ENCODE measurements at regions not wholly inside any gene's neighbourhood (a gene's known extent, or its start where the extent isn't known, plus 50 kb on each side); places are given as distances from the start of the nearest gene placed in this dataset.

DNA sequence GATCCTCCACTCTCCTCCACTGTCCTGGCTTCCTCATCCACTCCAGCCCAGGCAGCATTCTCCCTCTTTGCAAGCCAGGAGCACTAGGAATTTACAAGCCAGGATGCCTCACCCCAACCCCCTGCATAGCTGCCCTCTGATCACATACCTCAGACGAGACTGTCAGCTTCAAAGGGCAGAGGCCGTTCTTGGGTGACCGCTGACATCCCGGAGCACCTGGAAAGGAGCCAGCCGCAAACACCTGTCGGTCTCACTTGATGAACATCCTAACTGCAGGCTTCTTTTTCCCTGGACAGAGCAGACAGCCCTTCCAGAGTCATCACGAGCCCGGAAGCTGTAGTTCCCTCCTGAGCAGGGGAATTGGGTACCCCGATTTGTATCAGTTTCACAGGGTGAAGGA lies 451.3 kb upstream of the B3GAT1 start:
- H3K4me3 ChIP-seq (ENCODE audit: low read depth in 2 of 2, low read length in 2 of 2): no peak overlapping the region
- ChIA-PET POLR2A (no interaction called here), CTCF (no interaction called here)
- no peaks in the 10 kb centered on the region for H3K9me3 ChIP-seq (ENCODE audit: control insufficient read depth, insufficient read depth, low read depth, low read length)
- no peak for TF ChIP-seq SIN3A (IDR thresholded peaks at IDR 0.05; ENCODE audit: borderline replicate concordance, insufficient read depth, low read depth, low read length)
- TF ChIP-seq, protein P1, sequence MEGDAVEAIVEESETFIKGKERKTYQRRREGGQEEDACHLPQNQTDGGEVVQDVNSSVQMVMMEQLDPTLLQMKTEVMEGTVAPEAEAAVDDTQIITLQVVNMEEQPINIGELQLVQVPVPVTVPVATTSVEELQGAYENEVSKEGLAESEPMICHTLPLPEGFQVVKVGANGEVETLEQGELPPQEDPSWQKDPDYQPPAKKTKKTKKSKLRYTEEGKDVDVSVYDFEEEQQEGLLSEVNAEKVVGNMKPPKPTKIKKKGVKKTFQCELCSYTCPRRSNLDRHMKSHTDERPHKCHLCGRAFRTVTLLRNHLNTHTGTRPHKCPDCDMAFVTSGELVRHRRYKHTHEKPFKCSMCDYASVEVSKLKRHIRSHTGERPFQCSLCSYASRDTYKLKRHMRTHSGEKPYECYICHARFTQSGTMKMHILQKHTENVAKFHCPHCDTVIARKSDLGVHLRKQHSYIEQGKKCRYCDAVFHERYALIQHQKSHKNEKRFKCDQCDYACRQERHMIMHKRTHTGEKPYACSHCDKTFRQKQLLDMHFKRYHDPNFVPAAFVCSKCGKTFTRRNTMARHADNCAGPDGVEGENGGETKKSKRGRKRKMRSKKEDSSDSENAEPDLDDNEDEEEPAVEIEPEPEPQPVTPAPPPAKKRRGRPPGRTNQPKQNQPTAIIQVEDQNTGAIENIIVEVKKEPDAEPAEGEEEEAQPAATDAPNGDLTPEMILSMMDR (IDR thresholded peaks at IDR 0.05): no peak
- TF ChIP-seq, protein P2, sequence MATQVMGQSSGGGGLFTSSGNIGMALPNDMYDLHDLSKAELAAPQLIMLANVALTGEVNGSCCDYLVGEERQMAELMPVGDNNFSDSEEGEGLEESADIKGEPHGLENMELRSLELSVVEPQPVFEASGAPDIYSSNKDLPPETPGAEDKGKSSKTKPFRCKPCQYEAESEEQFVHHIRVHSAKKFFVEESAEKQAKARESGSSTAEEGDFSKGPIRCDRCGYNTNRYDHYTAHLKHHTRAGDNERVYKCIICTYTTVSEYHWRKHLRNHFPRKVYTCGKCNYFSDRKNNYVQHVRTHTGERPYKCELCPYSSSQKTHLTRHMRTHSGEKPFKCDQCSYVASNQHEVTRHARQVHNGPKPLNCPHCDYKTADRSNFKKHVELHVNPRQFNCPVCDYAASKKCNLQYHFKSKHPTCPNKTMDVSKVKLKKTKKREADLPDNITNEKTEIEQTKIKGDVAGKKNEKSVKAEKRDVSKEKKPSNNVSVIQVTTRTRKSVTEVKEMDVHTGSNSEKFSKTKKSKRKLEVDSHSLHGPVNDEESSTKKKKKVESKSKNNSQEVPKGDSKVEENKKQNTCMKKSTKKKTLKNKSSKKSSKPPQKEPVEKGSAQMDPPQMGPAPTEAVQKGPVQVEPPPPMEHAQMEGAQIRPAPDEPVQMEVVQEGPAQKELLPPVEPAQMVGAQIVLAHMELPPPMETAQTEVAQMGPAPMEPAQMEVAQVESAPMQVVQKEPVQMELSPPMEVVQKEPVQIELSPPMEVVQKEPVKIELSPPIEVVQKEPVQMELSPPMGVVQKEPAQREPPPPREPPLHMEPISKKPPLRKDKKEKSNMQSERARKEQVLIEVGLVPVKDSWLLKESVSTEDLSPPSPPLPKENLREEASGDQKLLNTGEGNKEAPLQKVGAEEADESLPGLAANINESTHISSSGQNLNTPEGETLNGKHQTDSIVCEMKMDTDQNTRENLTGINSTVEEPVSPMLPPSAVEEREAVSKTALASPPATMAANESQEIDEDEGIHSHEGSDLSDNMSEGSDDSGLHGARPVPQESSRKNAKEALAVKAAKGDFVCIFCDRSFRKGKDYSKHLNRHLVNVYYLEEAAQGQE (IDR thresholded peaks at IDR 0.05; ENCODE audit: insufficient read depth in 1 of 2, low read depth in 2 of 2, low read length in 1 of 2): no peak
- no peak for TF ChIP-seq POLR2AphosphoS5 (IDR thresholded peaks at IDR 0.05; ENCODE audit: low read depth, low read length)
- TF ChIP-seq TCF7L2 (IDR thresholded peaks at IDR 0.05; ENCODE audit: low read depth, low read length): no peak
- H3K4me1 ChIP-seq (ENCODE audit: control insufficient read depth, insufficient read depth, low read length): no peaks in the 10 kb centered on the region
- ATAC-seq (no peak), DNase-seq (ENCODE audit: low read depth, low spot score) (no peak)
- intact Hi-C loops (cut with micrococcal nuclease; ENCODE audit: unreplicated experiment): no loop called here
- in situ Hi-C loops (cut with HindIII; ENCODE audit: low pct_unique_long_range_greater_than_20kb, low sequenced_read_pairs): no loop called here
- no peaks in the 10 kb centered on the region for H3K36me3 ChIP-seq (ENCODE audit: control insufficient read depth, insufficient read depth, low read length)
- H3K27me3 ChIP-seq (ENCODE audit: control insufficient read depth, insufficient read depth, low read length): no peaks in the 10 kb centered on the region
- no peak overlapping the region for H3K27ac ChIP-seq (ENCODE audit: low read length)
- no TSS peak for BruUV-seq (replicated peaks)

- ChIA-PET CTCF (no interaction called here), POLR2A (no interaction called here)
- intact Hi-C loops (cut with micrococcal nuclease; ENCODE audit: unreplicated experiment): no loop called here
- Histone ChIP-seq H3K27me3 (ENCODE audit: control insufficient read depth, insufficient read depth, low read length) (no peaks in the 10 kb centered on the region), H3K4me3 (ENCODE audit: low read depth in 2 of 2, low read length in 2 of 2) (no peak overlapping the region), H3K4me1 (ENCODE audit: control insufficient read depth, insufficient read depth, low read length) (no peaks in the 10 kb centered on the region), H3K36me3 (ENCODE audit: control insufficient read depth, insufficient read depth, low read length) (no peaks in the 10 kb centered on the region), H3K27ac (ENCODE audit: low read length) (no peak overlapping the region), H3K9me3 (ENCODE audit: control insufficient read depth, insufficient read depth, low read depth, low read length) (no peaks in the 10 kb centered on the region)
- no peak for TF ChIP-seq SIN3A (IDR thresholded peaks at IDR 0.05; ENCODE audit: borderline replicate concordance, insufficient read depth, low read depth, low read length)
- TF ChIP-seq, protein P1 (IDR thresholded peaks at IDR 0.05): no peak
- TF ChIP-seq, protein P2 (IDR thresholded peaks at IDR 0.05; ENCODE audit: insufficient read depth in 1 of 2, low read depth in 2 of 2, low read length in 1 of 2): no peak
- no peak for TF ChIP-seq TCF7L2 (IDR thresholded peaks at IDR 0.05; ENCODE audit: low read depth, low read length)
- no peak for TF ChIP-seq POLR2AphosphoS5 (IDR thresholded peaks at IDR 0.05; ENCODE audit: low read depth, low read length)
- DNase-seq (ENCODE audit: low read depth, low spot score): no peak
- BruUV-seq (replicated peaks): no TSS peak
- in situ Hi-C loops (cut with HindIII; ENCODE audit: low pct_unique_long_range_greater_than_20kb, low sequenced_read_pairs): no loop called here
- ATAC-seq: no peak
Measured at GRCh38 chr11:134862587-134863195, 450.6 kb upstream of the B3GAT1 start.

Data from Panc1 (cell line).